MM.1S (cell line): ENCODE measurements at regions not wholly inside any gene's neighbourhood (a gene's known extent, or its start where the extent isn't known, plus 50 kb on each side); places are given as distances from the start of the nearest gene placed in this dataset.

ENCODE experiments used
- EZH2 ChIP-seq: fragments of 300-600 bp; sonication (generic); optimal IDR thresholded peaks from 2 replicates; pipeline ENCODE3; 2017; ENCODE audit warnings: low read depth, mild to moderate bottlenecking, antibody characterized with exemption, low read length, mixed read lengths
- TF ChIP-seq, protein P1 (sequence below): fragments of 300-600 bp; sonication (generic); IDR thresholded peaks from 2 replicates; pipeline ENCODE4 v1.5.1; 2016; ENCODE audit warnings: antibody characterized with exemption, low read length, mixed read lengths

DNA sequence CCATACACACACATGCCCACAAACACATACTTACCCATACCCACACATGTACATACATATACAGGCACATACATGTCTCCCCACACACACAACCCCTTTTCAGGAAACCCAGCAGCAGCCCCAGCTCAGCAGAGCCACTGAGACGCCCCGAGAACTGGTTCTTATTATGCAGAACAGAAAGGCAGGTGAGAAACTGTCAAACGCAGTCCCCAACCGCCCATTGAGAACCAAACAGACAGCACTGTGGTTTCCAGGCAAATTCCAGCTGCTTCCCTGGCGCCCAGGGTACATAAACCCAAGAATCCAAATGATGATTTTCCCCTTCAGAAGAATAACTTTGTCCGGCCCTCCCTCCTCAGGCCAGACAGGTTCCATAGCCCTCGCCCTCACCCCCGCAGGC is 366.6 kb upstream of the ZMIZ1 start:
- TF ChIP-seq, protein P1, sequence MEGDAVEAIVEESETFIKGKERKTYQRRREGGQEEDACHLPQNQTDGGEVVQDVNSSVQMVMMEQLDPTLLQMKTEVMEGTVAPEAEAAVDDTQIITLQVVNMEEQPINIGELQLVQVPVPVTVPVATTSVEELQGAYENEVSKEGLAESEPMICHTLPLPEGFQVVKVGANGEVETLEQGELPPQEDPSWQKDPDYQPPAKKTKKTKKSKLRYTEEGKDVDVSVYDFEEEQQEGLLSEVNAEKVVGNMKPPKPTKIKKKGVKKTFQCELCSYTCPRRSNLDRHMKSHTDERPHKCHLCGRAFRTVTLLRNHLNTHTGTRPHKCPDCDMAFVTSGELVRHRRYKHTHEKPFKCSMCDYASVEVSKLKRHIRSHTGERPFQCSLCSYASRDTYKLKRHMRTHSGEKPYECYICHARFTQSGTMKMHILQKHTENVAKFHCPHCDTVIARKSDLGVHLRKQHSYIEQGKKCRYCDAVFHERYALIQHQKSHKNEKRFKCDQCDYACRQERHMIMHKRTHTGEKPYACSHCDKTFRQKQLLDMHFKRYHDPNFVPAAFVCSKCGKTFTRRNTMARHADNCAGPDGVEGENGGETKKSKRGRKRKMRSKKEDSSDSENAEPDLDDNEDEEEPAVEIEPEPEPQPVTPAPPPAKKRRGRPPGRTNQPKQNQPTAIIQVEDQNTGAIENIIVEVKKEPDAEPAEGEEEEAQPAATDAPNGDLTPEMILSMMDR = no peak
- TF ChIP-seq EZH2 = no peak
